Kidney epithelial cell (primary cell): ENCODE measurements at regions not wholly inside any gene's neighbourhood (a gene's known extent, or its start where the extent isn't known, plus 50 kb on each side); places are given as distances from the start of the nearest gene placed in this dataset.
A peak's percentile ranks its signal among the peaks of the same experiment; 100 is the strongest.

Experiments
- DNase-seq: peaks from one replicate; pipeline ENCODE4 v3.0.0-alpha.2; 2010; ENCODE audit warnings: low read depth
- H3K27me3 ChIP-seq: 2 replicates; pipeline ENCODE4 v1.6.0; 2011; ENCODE audit warnings: low read length; ENCODE audit not compliant: control insufficient read depth, insufficient read depth
- H3K36me3 ChIP-seq: 2 replicates; pipeline ENCODE4 v1.5.1; 2011; ENCODE audit warnings: low read length; ENCODE audit not compliant: control insufficient read depth, insufficient read depth
- H3K4me3 ChIP-seq: 2 replicates; pipeline ENCODE4 v1.5.1; 2011; ENCODE audit warnings: low read depth, mild to moderate bottlenecking, control low read depth, low read length
- CTCF ChIP-seq: IDR thresholded peaks from 2 replicates; pipeline ENCODE4 v1.5.1; 2011; ENCODE audit warnings: mild to moderate bottlenecking, moderate library complexity, low read length, control low read depth, inconsistent platforms; ENCODE audit not compliant: insufficient read depth, poor library complexity, severe bottlenecking

GRCh38 chr12:92439420-92439805, 263.4 kb upstream of the PLEKHG7 start:
- Histone ChIP-seq H3K36me3 (no peaks in the 10 kb centered on the region), H3K4me3 (no peak overlapping the region), H3K27me3 (no peaks in the 10 kb centered on the region)
- DNase-seq, result peak; percentile 25
- TF ChIP-seq CTCF, result no peak

- TF ChIP-seq CTCF, result no peak
- Histone ChIP-seq H3K36me3 (no peaks in the 10 kb centered on the region), H3K27me3 (no peaks in the 10 kb centered on the region), H3K4me3 (no peak overlapping the region)
- no peak for DNase-seq
These were observed 264.0 kb upstream of the PLEKHG7 start for GRCh38 chr12:92438641-92439419.

- no peak for DNase-seq
- no peak for TF ChIP-seq CTCF
- no peaks in the 10 kb centered on the region for H3K36me3 ChIP-seq
These were observed 265.3 kb upstream of the PLEKHG7 start for GRCh38 chr12:92437452-92437851.

GRCh38 chr12:92436856-92437255, 265.9 kb upstream of the PLEKHG7 start:
- no peaks in the 10 kb centered on the region for H3K36me3 ChIP-seq
- TF ChIP-seq CTCF, result no peak
- no peak overlapping the region for H3K4me3 ChIP-seq
- no peaks in the 10 kb centered on the region for H3K27me3 ChIP-seq
- DNase-seq, result no peak

More at GRCh38 chr12:92437452-92437851, 265.3 kb upstream of the PLEKHG7 start:
- no peak overlapping the region for H3K4me3 ChIP-seq
- no peaks in the 10 kb centered on the region for H3K27me3 ChIP-seq

- Histone ChIP-seq H3K4me3 (no peak overlapping the region), H3K36me3 (no peaks in the 10 kb centered on the region), H3K27me3 (no peaks in the 10 kb centered on the region)
- no peak for TF ChIP-seq CTCF
- DNase-seq, result no peak
These were observed 268.2 kb upstream of the PLEKHG7 start for GRCh38 chr12:92434607-92435025.
